HEK293 (cell line): ENCODE measurements at regions not wholly inside any gene's neighbourhood (a gene's known extent, or its start where the extent isn't known, plus 50 kb on each side); places are given as distances from the start of the nearest gene placed in this dataset.

Experiments used
- CTCF ChIA-PET: fragments of 350-600 bp; formaldehyde crosslinking; extraction: SDS; loops from one replicate; lab custom pipeline; 2021; ENCODE audit warnings: antibody characterized with exemption; lab: Yijun Ruan, JAX
- POLR2A ChIA-PET: fragments of 300-600 bp; formaldehyde crosslinking; extraction: SDS; loops from one replicate; lab custom pipeline; 2020; ENCODE audit warnings: antibody characterized with exemption, inconsistent platforms; lab: Yijun Ruan, JAX
- H3K27ac ChIP-seq: fragments of 200-500 bp; sonication (Bioruptor generic); 2 replicates; pipeline ENCODE4 v1.5.1; 2014; ENCODE audit warnings: low read depth, low read length, control low read depth, inconsistent platforms; ENCODE audit errors: extremely low read depth
- H3K36me3 ChIP-seq, 2 experiments: fragments of 200-500 bp in 1 of 2; sonication (Bioruptor generic) in 1 of 2; 1 replicate in 1 of 2; 2 replicates in 1 of 2; pipeline ENCODE4 v1.5.1; 2014 to 2017; ENCODE audit warnings: inconsistent platforms in 2 of 2, low read length in 2 of 2; ENCODE audit not compliant: control insufficient read depth in 2 of 2, insufficient read depth in 1 of 2
- H3K4me1 ChIP-seq: fragments of 200-500 bp; sonication (Bioruptor generic); 2 replicates; pipeline ENCODE4 v1.5.1; 2014; ENCODE audit warnings: mild to moderate bottlenecking, low read length, inconsistent platforms; ENCODE audit not compliant: control insufficient read depth, insufficient read depth
- H3K4me3 ChIP-seq: 2 replicates; pipeline ENCODE4 v1.5.1; 2011; ENCODE audit warnings: low read depth, mild to moderate bottlenecking, control low read depth, low read length, moderate library complexity
- H3K9me3 ChIP-seq: fragments of 200-500 bp; sonication (Bioruptor generic); 2 replicates; pipeline ENCODE4 v1.5.1; 2014; ENCODE audit warnings: low read depth, low read length, inconsistent platforms; ENCODE audit not compliant: control insufficient read depth, insufficient read depth
- HOXA7 ChIP-seq: sonication (generic); formaldehyde crosslinking; IDR thresholded peaks from 2 replicates; pipeline ENCODE4 v1.8.1; 2022; ENCODE audit warnings: missing genetic modification reagents, borderline replicate concordance
- KLF10 ChIP-seq: fragments of 450-650 bp; IDR thresholded peaks from 2 replicates; pipeline ENCODE4 v1.5.1; 2018; ENCODE audit warnings: missing biosample characterization, mild to moderate bottlenecking, missing genetic modification characterization
- KLF16 ChIP-seq: fragments of 450-650 bp; formaldehyde crosslinking; IDR thresholded peaks from 2 replicates; pipeline ENCODE4 v1.5.1; 2017; ENCODE audit warnings: missing biosample characterization, missing genetic modification characterization
- WT1 ChIP-seq: fragments of 450-650 bp; formaldehyde crosslinking; IDR thresholded peaks from 2 replicates; pipeline ENCODE4 v1.5.1; 2016; ENCODE audit warnings: missing biosample characterization, missing genetic modification characterization
- ZFP41 ChIP-seq: fragments of 450-650 bp; formaldehyde crosslinking; IDR thresholded peaks from 2 replicates; pipeline ENCODE4 v1.5.1; 2016; ENCODE audit warnings: missing biosample characterization, missing genetic modification characterization, borderline replicate concordance
- ZNF140 ChIP-seq: fragments of 450-650 bp; formaldehyde crosslinking; IDR thresholded peaks from 2 replicates; pipeline ENCODE4 v1.5.1; 2016; ENCODE audit warnings: missing biosample characterization, missing genetic modification characterization
- ZNF202 ChIP-seq: fragments of 450-650 bp; formaldehyde crosslinking; IDR thresholded peaks from 2 replicates; pipeline ENCODE4 v1.5.1; 2016; ENCODE audit warnings: missing biosample characterization, missing genetic modification characterization, borderline replicate concordance
- ZNF24 ChIP-seq: fragments of 450-650 bp; formaldehyde crosslinking; IDR thresholded peaks from 2 replicates; pipeline ENCODE4 v1.5.1; 2016; ENCODE audit warnings: missing biosample characterization, missing genetic modification characterization
- ZNF311 ChIP-seq: fragments of 450-650 bp; formaldehyde crosslinking; IDR thresholded peaks from 2 replicates; pipeline ENCODE4 v1.5.1; 2017; ENCODE audit warnings: missing biosample characterization, missing genetic modification characterization, borderline replicate concordance
- ZNF324 ChIP-seq: fragments of 450-650 bp; formaldehyde crosslinking; IDR thresholded peaks from 2 replicates; pipeline ENCODE4 v1.5.1; 2016; ENCODE audit warnings: missing biosample characterization, missing genetic modification characterization
- ZNF433 ChIP-seq: fragments of 450-650 bp; formaldehyde crosslinking; IDR thresholded peaks from 2 replicates; pipeline ENCODE4 v1.5.1; 2016; ENCODE audit warnings: missing biosample characterization, missing genetic modification characterization, low read depth
- ZNF473 ChIP-seq: fragments of 450-650 bp; formaldehyde crosslinking; IDR thresholded peaks from 2 replicates; pipeline ENCODE4 v1.5.1; 2017; ENCODE audit warnings: missing biosample characterization, missing genetic modification characterization
- ZNF510 ChIP-seq: fragments of 450-650 bp; formaldehyde crosslinking; IDR thresholded peaks from 2 replicates; pipeline ENCODE4 v1.5.1; 2018; ENCODE audit warnings: mild to moderate bottlenecking, missing genetic modification characterization, missing biosample characterization; ENCODE audit not compliant: insufficient replicate concordance
- ZNF514 ChIP-seq: fragments of 450-650 bp; formaldehyde crosslinking; IDR thresholded peaks from 2 replicates; pipeline ENCODE4 v1.5.1; 2016; ENCODE audit warnings: missing biosample characterization, missing genetic modification characterization
- ZNF521 ChIP-seq: fragments of 450-650 bp; formaldehyde crosslinking; IDR thresholded peaks from 2 replicates; pipeline ENCODE4 v1.5.1; 2017; ENCODE audit warnings: missing biosample characterization, mild to moderate bottlenecking, missing genetic modification characterization
- ZNF600 ChIP-seq: fragments of 450-650 bp; formaldehyde crosslinking; IDR thresholded peaks from 2 replicates; pipeline ENCODE4 v1.5.1; 2016; ENCODE audit warnings: missing biosample characterization, missing genetic modification characterization
- ZSCAN16 ChIP-seq: fragments of 450-650 bp; formaldehyde crosslinking; IDR thresholded peaks from 2 replicates; pipeline ENCODE4 v1.5.1; 2016; ENCODE audit warnings: missing biosample characterization, missing genetic modification characterization
- TF ChIP-seq, protein P1 (sequence below): fragments of 450-650 bp; formaldehyde crosslinking; IDR thresholded peaks from 2 replicates; pipeline ENCODE4 v1.5.1; 2017; ENCODE audit warnings: missing biosample characterization, missing genetic modification characterization
- TF ChIP-seq, protein P2 (sequence below): fragments of 450-650 bp; IDR thresholded peaks from 2 replicates; pipeline ENCODE4 v1.5.1; 2018; ENCODE audit warnings: missing biosample characterization, mild to moderate bottlenecking, missing genetic modification characterization
- TF ChIP-seq, protein P3 (sequence below): fragments of 450-650 bp; formaldehyde crosslinking; IDR thresholded peaks from 2 replicates; pipeline ENCODE4 v1.5.1; 2016; ENCODE audit warnings: missing biosample characterization, missing genetic modification characterization
- TF ChIP-seq, protein P4 (sequence below): fragments of 450-650 bp; formaldehyde crosslinking; IDR thresholded peaks from 2 replicates; pipeline ENCODE4 v1.5.1; 2016; ENCODE audit warnings: missing biosample characterization, missing genetic modification characterization

DNA sequence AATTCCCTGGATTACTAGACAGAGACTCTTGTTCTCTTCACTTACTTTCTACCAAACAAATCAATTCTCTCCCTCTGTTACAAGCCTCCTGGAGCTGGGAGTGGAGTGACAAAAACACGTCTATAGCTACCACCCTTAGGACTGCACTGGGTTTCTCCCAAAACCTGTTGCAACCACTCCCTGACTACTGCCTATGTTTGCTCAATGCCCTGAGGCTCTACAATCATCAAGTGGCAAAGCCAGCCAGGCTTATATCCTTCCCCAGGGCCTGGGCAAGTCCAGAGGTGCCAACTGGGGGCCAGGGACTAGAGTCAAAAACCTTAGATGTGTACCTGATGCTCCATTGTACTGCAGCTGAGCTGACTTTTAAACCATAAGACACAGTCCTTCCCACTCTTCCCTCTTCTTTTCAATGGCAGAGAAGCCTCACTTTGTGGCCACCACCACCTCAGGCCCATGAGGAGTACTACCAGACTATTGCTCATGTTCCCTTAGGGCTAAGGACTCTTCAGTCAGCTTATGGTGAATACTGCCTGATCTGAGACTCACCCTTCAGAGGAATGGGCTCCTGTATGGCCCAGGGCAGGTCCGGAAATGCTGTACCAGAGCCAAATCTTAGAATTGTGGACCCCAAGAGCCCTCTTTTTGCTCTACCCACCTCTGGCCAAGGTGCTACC is 125.4 kb upstream of the PLCL2 start:
- H3K4me3 ChIP-seq = no peak overlapping the region
- H3K4me1 ChIP-seq = no peaks in the 10 kb centered on the region
- H3K9me3 ChIP-seq = no peaks in the 10 kb centered on the region
- H3K36me3 ChIP-seq = no peaks in the 10 kb centered on the region
- ChIA-PET POLR2A (no interaction called here), CTCF (no interaction called here)
- TF ChIP-seq, protein P1, sequence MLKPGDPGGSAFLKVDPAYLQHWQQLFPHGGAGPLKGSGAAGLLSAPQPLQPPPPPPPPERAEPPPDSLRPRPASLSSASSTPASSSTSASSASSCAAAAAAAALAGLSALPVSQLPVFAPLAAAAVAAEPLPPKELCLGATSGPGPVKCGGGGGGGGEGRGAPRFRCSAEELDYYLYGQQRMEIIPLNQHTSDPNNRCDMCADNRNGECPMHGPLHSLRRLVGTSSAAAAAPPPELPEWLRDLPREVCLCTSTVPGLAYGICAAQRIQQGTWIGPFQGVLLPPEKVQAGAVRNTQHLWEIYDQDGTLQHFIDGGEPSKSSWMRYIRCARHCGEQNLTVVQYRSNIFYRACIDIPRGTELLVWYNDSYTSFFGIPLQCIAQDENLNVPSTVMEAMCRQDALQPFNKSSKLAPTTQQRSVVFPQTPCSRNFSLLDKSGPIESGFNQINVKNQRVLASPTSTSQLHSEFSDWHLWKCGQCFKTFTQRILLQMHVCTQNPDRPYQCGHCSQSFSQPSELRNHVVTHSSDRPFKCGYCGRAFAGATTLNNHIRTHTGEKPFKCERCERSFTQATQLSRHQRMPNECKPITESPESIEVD (tag by site-specific recombination) = no peak
- TF ChIP-seq, protein P2, sequence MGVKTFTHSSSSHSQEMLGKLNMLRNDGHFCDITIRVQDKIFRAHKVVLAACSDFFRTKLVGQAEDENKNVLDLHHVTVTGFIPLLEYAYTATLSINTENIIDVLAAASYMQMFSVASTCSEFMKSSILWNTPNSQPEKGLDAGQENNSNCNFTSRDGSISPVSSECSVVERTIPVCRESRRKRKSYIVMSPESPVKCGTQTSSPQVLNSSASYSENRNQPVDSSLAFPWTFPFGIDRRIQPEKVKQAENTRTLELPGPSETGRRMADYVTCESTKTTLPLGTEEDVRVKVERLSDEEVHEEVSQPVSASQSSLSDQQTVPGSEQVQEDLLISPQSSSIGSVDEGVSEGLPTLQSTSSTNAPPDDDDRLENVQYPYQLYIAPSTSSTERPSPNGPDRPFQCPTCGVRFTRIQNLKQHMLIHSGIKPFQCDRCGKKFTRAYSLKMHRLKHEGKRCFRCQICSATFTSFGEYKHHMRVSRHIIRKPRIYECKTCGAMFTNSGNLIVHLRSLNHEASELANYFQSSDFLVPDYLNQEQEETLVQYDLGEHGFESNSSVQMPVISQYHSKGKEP (tag by site-specific recombination) = no peak
- no peak for TF ChIP-seq KLF10 (tag by site-specific recombination)
- no peak for TF ChIP-seq ZNF521 (tag by site-specific recombination)
- TF ChIP-seq ZNF311 (tag by site-specific recombination) = no peak
- TF ChIP-seq ZNF473 (tag by site-specific recombination) = no peak
- no peak for TF ChIP-seq ZNF24
- TF ChIP-seq ZNF324 (tag by site-specific recombination) = no peak
- TF ChIP-seq, all 188 proteins: peak for 0
- H3K27ac ChIP-seq = no peak overlapping the region

DNA sequence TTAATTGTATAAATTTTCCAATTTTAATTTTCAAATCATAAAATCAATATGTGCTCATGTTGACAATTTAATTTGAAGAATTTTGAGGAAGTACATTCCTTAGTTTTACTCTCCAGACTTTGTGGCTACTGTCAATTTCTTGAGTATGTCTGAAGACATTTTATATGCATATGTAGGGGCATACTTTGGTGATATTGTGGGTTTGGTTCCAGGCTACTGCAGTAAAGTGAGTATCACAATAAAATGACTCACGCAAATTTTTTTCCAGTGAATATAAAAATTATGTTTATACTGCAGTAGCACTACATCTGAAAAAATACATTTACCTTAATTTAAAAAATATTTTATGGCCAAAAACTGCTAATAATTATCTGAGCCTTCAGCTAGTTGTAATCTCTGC is 123.2 kb upstream of the PLCL2 start:
- ChIA-PET POLR2A (no interaction called here), CTCF (no interaction called here)
- no peak overlapping the region for H3K27ac ChIP-seq
- no peak overlapping the region for H3K4me3 ChIP-seq
- no peaks in the 10 kb centered on the region for H3K9me3 ChIP-seq
- H3K36me3 ChIP-seq = no peaks in the 10 kb centered on the region
- no peaks in the 10 kb centered on the region for H3K4me1 ChIP-seq
- no peak for TF ChIP-seq ZNF202 (tag by site-specific recombination)
- TF ChIP-seq, protein P3, sequence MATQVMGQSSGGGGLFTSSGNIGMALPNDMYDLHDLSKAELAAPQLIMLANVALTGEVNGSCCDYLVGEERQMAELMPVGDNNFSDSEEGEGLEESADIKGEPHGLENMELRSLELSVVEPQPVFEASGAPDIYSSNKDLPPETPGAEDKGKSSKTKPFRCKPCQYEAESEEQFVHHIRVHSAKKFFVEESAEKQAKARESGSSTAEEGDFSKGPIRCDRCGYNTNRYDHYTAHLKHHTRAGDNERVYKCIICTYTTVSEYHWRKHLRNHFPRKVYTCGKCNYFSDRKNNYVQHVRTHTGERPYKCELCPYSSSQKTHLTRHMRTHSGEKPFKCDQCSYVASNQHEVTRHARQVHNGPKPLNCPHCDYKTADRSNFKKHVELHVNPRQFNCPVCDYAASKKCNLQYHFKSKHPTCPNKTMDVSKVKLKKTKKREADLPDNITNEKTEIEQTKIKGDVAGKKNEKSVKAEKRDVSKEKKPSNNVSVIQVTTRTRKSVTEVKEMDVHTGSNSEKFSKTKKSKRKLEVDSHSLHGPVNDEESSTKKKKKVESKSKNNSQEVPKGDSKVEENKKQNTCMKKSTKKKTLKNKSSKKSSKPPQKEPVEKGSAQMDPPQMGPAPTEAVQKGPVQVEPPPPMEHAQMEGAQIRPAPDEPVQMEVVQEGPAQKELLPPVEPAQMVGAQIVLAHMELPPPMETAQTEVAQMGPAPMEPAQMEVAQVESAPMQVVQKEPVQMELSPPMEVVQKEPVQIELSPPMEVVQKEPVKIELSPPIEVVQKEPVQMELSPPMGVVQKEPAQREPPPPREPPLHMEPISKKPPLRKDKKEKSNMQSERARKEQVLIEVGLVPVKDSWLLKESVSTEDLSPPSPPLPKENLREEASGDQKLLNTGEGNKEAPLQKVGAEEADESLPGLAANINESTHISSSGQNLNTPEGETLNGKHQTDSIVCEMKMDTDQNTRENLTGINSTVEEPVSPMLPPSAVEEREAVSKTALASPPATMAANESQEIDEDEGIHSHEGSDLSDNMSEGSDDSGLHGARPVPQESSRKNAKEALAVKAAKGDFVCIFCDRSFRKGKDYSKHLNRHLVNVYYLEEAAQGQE (tag by site-specific recombination) = no peak
- TF ChIP-seq, protein P2 (tag by site-specific recombination) = no peak
- no peak for TF ChIP-seq ZNF600
- TF ChIP-seq ZFP41 = no peak
- TF ChIP-seq ZNF140 (tag by site-specific recombination) = no peak
- TF ChIP-seq WT1 (tag by site-specific recombination) = no peak
- TF ChIP-seq ZNF433 (tag by site-specific recombination) = no peak
- no peak for TF ChIP-seq ZNF514 (tag by site-specific recombination)
- no peak for TF ChIP-seq HOXA7
- no peak for TF ChIP-seq KLF16 (tag by site-specific recombination)
- TF ChIP-seq ZSCAN16 = no peak
- TF ChIP-seq, protein P4, sequence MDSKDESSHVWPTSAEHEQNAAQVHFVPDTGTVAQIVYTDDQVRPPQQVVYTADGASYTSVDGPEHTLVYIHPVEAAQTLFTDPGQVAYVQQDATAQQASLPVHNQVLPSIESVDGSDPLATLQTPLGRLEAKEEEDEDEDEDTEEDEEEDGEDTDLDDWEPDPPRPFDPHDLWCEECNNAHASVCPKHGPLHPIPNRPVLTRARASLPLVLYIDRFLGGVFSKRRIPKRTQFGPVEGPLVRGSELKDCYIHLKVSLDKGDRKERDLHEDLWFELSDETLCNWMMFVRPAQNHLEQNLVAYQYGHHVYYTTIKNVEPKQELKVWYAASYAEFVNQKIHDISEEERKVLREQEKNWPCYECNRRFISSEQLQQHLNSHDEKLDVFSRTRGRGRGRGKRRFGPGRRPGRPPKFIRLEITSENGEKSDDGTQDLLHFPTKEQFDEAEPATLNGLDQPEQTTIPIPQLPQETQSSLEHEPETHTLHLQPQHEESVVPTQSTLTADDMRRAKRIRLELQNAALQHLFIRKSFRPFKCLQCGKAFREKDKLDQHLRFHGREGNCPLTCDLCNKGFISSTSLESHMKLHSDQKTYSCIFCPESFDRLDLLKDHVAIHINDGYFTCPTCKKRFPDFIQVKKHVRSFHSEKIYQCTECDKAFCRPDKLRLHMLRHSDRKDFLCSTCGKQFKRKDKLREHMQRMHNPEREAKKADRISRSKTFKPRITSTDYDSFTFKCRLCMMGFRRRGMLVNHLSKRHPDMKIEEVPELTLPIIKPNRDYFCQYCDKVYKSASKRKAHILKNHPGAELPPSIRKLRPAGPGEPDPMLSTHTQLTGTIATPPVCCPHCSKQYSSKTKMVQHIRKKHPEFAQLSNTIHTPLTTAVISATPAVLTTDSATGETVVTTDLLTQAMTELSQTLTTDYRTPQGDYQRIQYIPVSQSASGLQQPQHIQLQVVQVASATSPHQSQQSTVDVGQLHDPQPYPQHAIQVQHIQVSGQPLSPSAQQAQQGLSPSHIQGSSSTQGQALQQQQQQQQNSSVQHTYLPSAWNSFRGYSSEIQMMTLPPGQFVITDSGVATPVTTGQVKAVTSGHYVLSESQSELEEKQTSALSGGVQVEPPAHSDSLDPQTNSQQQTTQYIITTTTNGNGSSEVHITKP (tag by site-specific recombination) = no peak
- no peak for TF ChIP-seq ZNF510 (tag by site-specific recombination)
